ENCODE measurements at regions not wholly inside any gene's neighbourhood (a gene's known extent, or its start where the extent isn't known, plus 50 kb on each side); places are given as distances from the start of the nearest gene placed in this dataset.

- DNase-seq (ENCODE audit: low spot score) = no peak
Measured at GRCh38 chr3:40701016-40701588, 176.3 kb downstream of the ZNF621 start.

- no peak for DNase-seq (ENCODE audit: low spot score)
Measured at GRCh38 chr3:40704224-40704623, 179.5 kb downstream of the ZNF621 start.

- no peak for DNase-seq (ENCODE audit: low spot score)
Measured at GRCh38 chr3:40705663-40706062, 180.9 kb downstream of the ZNF621 start.

- DNase-seq (ENCODE audit: low spot score) = no peak
Measured at GRCh38 chr3:40713306-40713705, 188.5 kb downstream of the ZNF621 start.

GRCh38 chr3:40713795-40714194, 189.0 kb downstream of the ZNF621 start:
- DNase-seq (ENCODE audit: low spot score) = no peak

- no peak for DNase-seq (ENCODE audit: low spot score)
Measured at GRCh38 chr3:40714771-40715345, 190.1 kb downstream of the ZNF621 start.

- no peak for DNase-seq (ENCODE audit: low spot score)
Measured at GRCh38 chr3:40715551-40715950, 190.8 kb downstream of the ZNF621 start.

GRCh38 chr3:40717471-40717870, 192.7 kb downstream of the ZNF621 start:
- DNase-seq (ENCODE audit: low spot score) = no peak

GRCh38 chr3:40718209-40718608, 193.4 kb downstream of the ZNF621 start:
- DNase-seq (ENCODE audit: low spot score) = no peak

GRCh38 chr3:40718681-40719080, 193.9 kb downstream of the ZNF621 start:
- DNase-seq (ENCODE audit: low spot score) = no peak

GRCh38 chr3:40719660-40720287, 195.0 kb downstream of the ZNF621 start:
- peak; percentile 17 for DNase-seq (ENCODE audit: low spot score)

- DNase-seq (ENCODE audit: low spot score) = no peak
Measured at GRCh38 chr3:40720341-40720740, 195.6 kb downstream of the ZNF621 start.

GRCh38 chr3:40720863-40721262, 196.1 kb downstream of the ZNF621 start:
- no peak for DNase-seq (ENCODE audit: low spot score)

- no peak for DNase-seq (ENCODE audit: low spot score)
Measured at GRCh38 chr3:40723083-40723660, 198.4 kb downstream of the ZNF621 start.

GRCh38 chr3:40725031-40725430, 200.3 kb downstream of the ZNF621 start:
- DNase-seq (ENCODE audit: low spot score) = no peak

- no peak for DNase-seq (ENCODE audit: low spot score)
Measured at GRCh38 chr3:40731445-40731844, 206.7 kb downstream of the ZNF621 start.

GRCh38 chr3:40736943-40737342, 212.2 kb downstream of the ZNF621 start:
- no peak for DNase-seq (ENCODE audit: low spot score)

GRCh38 chr3:40737343-40737742, 212.6 kb downstream of the ZNF621 start:
- DNase-seq (ENCODE audit: low spot score) = no peak

GRCh38 chr3:40739971-40740370, 215.2 kb downstream of the ZNF621 start:
- DNase-seq (ENCODE audit: low spot score) = no peak

- no peak for DNase-seq (ENCODE audit: low spot score)
Measured at GRCh38 chr3:40741729-40742128, 217.0 kb downstream of the ZNF621 start.

- DNase-seq (ENCODE audit: low spot score) = no peak
Measured at GRCh38 chr3:40745381-40746106, 220.8 kb downstream of the ZNF621 start.

- no peak for DNase-seq (ENCODE audit: low spot score)
Measured at GRCh38 chr3:40751666-40752065, 226.9 kb downstream of the ZNF621 start.

- no peak for DNase-seq (ENCODE audit: low spot score)
Measured at GRCh38 chr3:40752492-40752891, 227.7 kb downstream of the ZNF621 start.
